NT2/D1 (cell line): ENCODE measurements at regions not wholly inside any gene's neighbourhood (a gene's known extent, or its start where the extent isn't known, plus 50 kb on each side); places are given as distances from the start of the nearest gene placed in this dataset.

ENCODE experiments used
- YY1 ChIP-seq: IDR thresholded peaks from 2 replicates; pipeline ENCODE4 v1.6.1; 2011; ENCODE audit not compliant: insufficient read length, insufficient read depth
- ZNF274 ChIP-seq: IDR thresholded peaks from 2 replicates; pipeline ENCODE4 v1.6.1; 2011; ENCODE audit warnings: mild to moderate bottlenecking, low read depth, low read length

DNA sequence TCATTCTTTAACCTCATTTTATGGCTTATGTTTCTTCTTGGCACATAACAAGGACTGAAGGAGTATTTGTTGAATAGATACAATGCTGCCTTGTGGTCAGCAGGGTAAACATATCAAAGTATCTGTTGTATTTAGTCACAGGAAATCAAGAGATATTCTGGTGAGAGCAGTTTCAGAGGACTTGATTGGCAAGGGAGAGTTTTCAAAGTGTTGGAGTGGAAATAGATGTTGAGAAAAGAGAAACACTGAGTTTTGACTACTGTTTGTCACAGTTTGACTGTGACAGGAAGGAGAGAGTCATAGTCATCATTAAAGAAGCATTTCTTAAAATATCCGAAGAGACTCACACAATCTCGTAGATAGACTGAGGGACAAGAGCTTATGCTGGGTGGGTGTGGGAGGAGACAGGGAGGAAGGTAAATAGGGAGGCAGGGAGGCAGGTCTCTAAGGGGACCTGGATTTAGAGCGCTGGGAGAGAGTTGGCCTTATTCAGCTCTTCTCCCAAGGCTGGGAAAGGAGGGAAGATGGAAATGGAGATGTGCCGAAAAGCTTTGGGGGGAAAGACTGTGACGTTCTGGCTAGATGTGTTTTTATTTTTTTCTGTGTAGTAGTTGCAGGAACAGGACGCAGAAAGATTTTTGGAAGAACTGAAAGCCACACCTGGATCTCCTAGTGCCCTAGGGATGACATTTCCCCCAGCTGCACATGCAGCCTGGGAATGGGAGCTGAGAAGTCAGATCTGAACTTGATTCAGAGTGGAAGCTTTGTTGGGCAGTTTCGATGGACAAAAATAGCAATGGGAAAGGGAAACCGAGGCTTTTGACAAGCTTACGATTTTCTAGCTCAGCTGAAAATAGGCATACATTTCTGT is 65.0 kb upstream of the IFNGR1 start:
- no peak for TF ChIP-seq ZNF274
- no peak for TF ChIP-seq YY1
